PFSK-1 (cell line): ENCODE measurements at regions not wholly inside any gene's neighbourhood (a gene's known extent, or its start where the extent isn't known, plus 50 kb on each side); places are given as distances from the start of the nearest gene placed in this dataset.

Experiments used
- FOXP2 ChIP-seq: optimal IDR thresholded peaks from 2 replicates; pipeline ENCODE3; 2011; ENCODE audit warnings: borderline replicate concordance, control low read depth, inconsistent platforms; ENCODE audit not compliant: insufficient read depth; ENCODE audit errors: extremely low read length, extremely low read depth
- POLR2AphosphoS5 ChIP-seq: IDR thresholded peaks from 2 replicates; pipeline ENCODE4 v1.6.1; 2012; ENCODE audit warnings: low read depth, mild to moderate bottlenecking, control low read depth, low read length, moderate library complexity
- SIN3A ChIP-seq: IDR thresholded peaks from 2 replicates; pipeline ENCODE4 v1.6.1; 2012; ENCODE audit warnings: mild to moderate bottlenecking, low read length, moderate library complexity, borderline replicate concordance; ENCODE audit not compliant: insufficient read depth
- TAF1 ChIP-seq: IDR thresholded peaks from 2 replicates; pipeline ENCODE4 v1.6.1; 2012; ENCODE audit warnings: low read length, control low read depth, borderline replicate concordance; ENCODE audit not compliant: insufficient read depth
- TF ChIP-seq, protein P1 (sequence below), 2 experiments: IDR thresholded peaks; 2 replicates each; pipeline versions ENCODE4 v1.6.1 to v1.8.0; 2011 to 2012; ENCODE audit warnings: low read depth in 2 of 2, low read length in 2 of 2, control low read depth in 1 of 2, inconsistent platforms in 1 of 2, mild to moderate bottlenecking in 1 of 2, moderate library complexity in 1 of 2; ENCODE audit not compliant: insufficient read depth in 1 of 2

- TF ChIP-seq TAF1, result no peak
- TF ChIP-seq SIN3A, result no peak
- TF ChIP-seq POLR2AphosphoS5, result no peak
- TF ChIP-seq, protein P1, sequence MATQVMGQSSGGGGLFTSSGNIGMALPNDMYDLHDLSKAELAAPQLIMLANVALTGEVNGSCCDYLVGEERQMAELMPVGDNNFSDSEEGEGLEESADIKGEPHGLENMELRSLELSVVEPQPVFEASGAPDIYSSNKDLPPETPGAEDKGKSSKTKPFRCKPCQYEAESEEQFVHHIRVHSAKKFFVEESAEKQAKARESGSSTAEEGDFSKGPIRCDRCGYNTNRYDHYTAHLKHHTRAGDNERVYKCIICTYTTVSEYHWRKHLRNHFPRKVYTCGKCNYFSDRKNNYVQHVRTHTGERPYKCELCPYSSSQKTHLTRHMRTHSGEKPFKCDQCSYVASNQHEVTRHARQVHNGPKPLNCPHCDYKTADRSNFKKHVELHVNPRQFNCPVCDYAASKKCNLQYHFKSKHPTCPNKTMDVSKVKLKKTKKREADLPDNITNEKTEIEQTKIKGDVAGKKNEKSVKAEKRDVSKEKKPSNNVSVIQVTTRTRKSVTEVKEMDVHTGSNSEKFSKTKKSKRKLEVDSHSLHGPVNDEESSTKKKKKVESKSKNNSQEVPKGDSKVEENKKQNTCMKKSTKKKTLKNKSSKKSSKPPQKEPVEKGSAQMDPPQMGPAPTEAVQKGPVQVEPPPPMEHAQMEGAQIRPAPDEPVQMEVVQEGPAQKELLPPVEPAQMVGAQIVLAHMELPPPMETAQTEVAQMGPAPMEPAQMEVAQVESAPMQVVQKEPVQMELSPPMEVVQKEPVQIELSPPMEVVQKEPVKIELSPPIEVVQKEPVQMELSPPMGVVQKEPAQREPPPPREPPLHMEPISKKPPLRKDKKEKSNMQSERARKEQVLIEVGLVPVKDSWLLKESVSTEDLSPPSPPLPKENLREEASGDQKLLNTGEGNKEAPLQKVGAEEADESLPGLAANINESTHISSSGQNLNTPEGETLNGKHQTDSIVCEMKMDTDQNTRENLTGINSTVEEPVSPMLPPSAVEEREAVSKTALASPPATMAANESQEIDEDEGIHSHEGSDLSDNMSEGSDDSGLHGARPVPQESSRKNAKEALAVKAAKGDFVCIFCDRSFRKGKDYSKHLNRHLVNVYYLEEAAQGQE (IDR thresholded peaks at IDR 0.05; ENCODE audit: insufficient read depth in 1 of 2, low read depth in 2 of 2, low read length in 2 of 2), result no peak
- TF ChIP-seq FOXP2, result no peak
Observed at GRCh38 chr3:30531017-30531570, 75.3 kb upstream of the TGFBR2 start.
